Activated naive CD4-positive, alpha-beta T cell treated with anti-CD3 and anti-CD28 coated beads for 36 hours (primary cell): ENCODE measurements at regions not wholly inside any gene's neighbourhood (a gene's known extent, or its start where the extent isn't known, plus 50 kb on each side); places are given as distances from the start of the nearest gene placed in this dataset.
"Not testable (repeated sequence)": the region's sequence is repeated elsewhere in the genome, so short reads cannot be mapped to it uniquely, and the experiment has no call there.

Experiments used
- CTCF ChIA-PET: fragments of 350-600 bp; sonication (Branson Sonifier 250); formaldehyde crosslinking; loops from one replicate; lab custom pipeline; 2021; ENCODE audit warnings: antibody characterized with exemption; lab: Charles Lee
- DNase-seq: peaks from one replicate; pipeline ENCODE4 v3.0.0-alpha.2; 2020
- H3K27ac Mint-ChIP-seq: one replicate; pipeline ENCODE4 v1.8.0; 2021; ENCODE audit warnings: mild to moderate bottlenecking, mixed read lengths
- H3K27me3 Mint-ChIP-seq: one replicate; pipeline ENCODE4 v1.8.0; 2021; ENCODE audit warnings: low read depth, mixed read lengths
- H3K36me3 Mint-ChIP-seq: one replicate; pipeline ENCODE4 v1.8.0; 2021; ENCODE audit warnings: low read depth, mixed read lengths
- H3K4me1 Mint-ChIP-seq: one replicate; pipeline ENCODE4 v1.8.0; 2021; ENCODE audit warnings: low read depth, mixed read lengths
- H3K4me3 Mint-ChIP-seq: one replicate; pipeline ENCODE4 v1.8.0; 2021; ENCODE audit warnings: mild to moderate bottlenecking, moderate library complexity, mixed read lengths
- H3K9me3 Mint-ChIP-seq: one replicate; pipeline ENCODE4 v1.8.0; 2021; ENCODE audit warnings: mixed read lengths
- intact Hi-C: fragments of 100-400 bp; cut with micrococcal nuclease; formaldehyde crosslinking; loops from one replicate; pipeline ENCODE4 v1.15.1; 2023

DNA sequence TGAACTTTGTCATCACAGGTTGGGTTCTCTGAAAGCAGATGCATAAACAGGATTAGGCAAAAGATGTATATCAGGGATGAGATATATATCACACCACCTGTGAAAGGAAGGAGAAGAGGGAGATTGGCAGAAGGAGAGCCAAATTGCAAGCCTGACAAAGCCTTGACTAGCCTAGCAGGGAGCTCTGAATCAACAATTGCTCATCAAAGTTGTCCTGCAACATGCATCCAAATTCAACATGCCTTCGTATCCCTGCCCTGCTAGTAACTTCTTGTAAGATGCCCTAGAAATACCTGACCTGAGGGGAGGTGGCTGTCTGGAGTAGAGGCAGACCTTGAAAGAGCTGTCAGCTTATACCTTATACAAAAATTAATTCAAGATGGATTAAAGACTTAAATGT, 207.1 kb upstream of the HTR1E start:
- Mint-ChIP-seq H3K4me1 (no peaks in the 10 kb centered on the region), H3K27me3 (no peaks in the 10 kb centered on the region), H3K27ac (no peak overlapping the region), H3K36me3 (no peaks in the 10 kb centered on the region), H3K9me3 (peaks cover 11% of the 10 kb centered on the region), H3K4me3 (no peak overlapping the region)
- CTCF ChIA-PET, result no interaction called here
- intact Hi-C loops, result no loop called here
- no peak for DNase-seq

DNA sequence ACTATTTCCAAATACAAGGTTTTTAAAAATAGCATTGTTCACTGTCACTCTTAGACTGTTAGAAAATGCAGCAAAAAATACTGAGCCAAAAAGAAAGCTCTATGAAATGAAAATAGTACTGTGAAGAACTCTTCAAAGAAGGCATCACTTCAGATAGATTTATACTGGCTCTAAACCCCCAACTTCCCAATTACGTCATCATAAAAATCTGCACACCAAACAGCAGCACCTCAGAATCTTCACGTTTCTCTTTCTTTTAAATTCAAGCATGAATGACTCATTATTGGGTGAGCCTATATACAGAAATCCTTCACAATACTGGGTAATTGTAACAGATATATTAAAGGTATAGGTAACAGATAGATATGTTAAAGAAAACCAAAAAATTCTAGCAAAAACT, 208.4 kb upstream of the HTR1E start:
- DNase-seq, result no peak
- Mint-ChIP-seq H3K27me3 (no peaks in the 10 kb centered on the region), H3K36me3 (no peaks in the 10 kb centered on the region), H3K27ac (no peak overlapping the region), H3K4me1 (no peaks in the 10 kb centered on the region), H3K4me3 (no peak overlapping the region), H3K9me3 (peaks cover 11% of the 10 kb centered on the region)
- intact Hi-C loops, result no loop called here
- CTCF ChIA-PET, result interaction anchor here (0.8 kb wide), 1 partner anchor 23 kb away, joined by 3 read pairs; no protein-coding TSS in a partner anchor

- no peaks in the 10 kb centered on the region for H3K4me1 Mint-ChIP-seq
- H3K4me3 Mint-ChIP-seq, result no peak overlapping the region
- intact Hi-C loops, result no loop called here
- H3K27ac Mint-ChIP-seq, result no peak overlapping the region
- peaks cover 3% of the 10 kb centered on the region for H3K9me3 Mint-ChIP-seq
- no peaks in the 10 kb centered on the region for H3K27me3 Mint-ChIP-seq
- no peaks in the 10 kb centered on the region for H3K36me3 Mint-ChIP-seq
- no peak for DNase-seq
- CTCF ChIA-PET, result no interaction called here
These were observed 212.6 kb upstream of the HTR1E start for GRCh38 chr6:86724695-86725094.

DNA sequence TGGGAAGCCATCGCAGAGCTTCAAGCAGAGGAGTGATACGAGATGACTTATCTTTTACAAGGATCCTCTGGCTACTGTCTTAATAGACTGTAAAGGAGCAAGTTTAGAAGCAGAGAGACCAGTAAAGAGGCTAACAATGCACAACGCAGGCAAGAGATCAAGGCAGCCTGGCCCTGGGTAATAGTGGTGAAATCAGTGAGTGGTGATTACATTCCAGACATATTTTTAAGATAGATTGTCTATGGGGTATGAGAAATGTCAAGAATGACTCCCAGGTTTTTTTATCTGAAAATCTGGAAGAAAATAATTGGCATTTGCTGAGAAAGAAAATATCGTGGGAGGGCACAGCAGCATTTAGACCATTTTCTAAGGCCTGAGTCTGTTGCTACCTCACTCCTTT, 213.6 kb upstream of the HTR1E start:
- no peaks in the 10 kb centered on the region for H3K4me1 Mint-ChIP-seq
- peaks cover 3% of the 10 kb centered on the region for H3K9me3 Mint-ChIP-seq
- H3K27ac Mint-ChIP-seq, result no peak overlapping the region
- no peak overlapping the region for H3K4me3 Mint-ChIP-seq
- CTCF ChIA-PET, result no interaction called here
- intact Hi-C loops, result no loop called here
- no peaks in the 10 kb centered on the region for H3K36me3 Mint-ChIP-seq
- DNase-seq, result no peak
- H3K27me3 Mint-ChIP-seq, result no peaks in the 10 kb centered on the region

DNA sequence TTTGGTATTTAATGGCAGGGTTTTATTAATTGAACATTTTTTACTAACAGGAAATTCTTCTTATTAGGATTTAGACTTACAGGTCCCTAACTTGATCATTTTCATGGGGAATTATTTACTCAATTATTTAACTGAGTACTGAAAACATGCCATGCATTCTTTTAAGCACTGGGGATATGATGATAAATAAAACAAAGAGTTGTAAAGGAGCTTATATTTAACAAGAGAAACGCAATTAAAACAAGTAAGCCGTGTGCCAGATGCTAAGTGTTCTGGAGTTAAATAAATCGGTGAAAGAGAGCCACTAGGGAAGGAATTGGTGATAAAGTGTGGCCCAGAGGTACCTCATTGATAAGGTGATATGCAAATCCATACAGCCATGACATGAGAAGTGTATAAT, 214.2 kb upstream of the HTR1E start:
- intact Hi-C loops, result no loop called here
- Mint-ChIP-seq H3K9me3 (peaks cover 3% of the 10 kb centered on the region), H3K4me3 (no peak overlapping the region), H3K4me1 (no peaks in the 10 kb centered on the region), H3K27me3 (no peaks in the 10 kb centered on the region), H3K27ac (no peak overlapping the region), H3K36me3 (no peaks in the 10 kb centered on the region)
- DNase-seq, result no peak
- CTCF ChIA-PET, result no interaction called here

DNA sequence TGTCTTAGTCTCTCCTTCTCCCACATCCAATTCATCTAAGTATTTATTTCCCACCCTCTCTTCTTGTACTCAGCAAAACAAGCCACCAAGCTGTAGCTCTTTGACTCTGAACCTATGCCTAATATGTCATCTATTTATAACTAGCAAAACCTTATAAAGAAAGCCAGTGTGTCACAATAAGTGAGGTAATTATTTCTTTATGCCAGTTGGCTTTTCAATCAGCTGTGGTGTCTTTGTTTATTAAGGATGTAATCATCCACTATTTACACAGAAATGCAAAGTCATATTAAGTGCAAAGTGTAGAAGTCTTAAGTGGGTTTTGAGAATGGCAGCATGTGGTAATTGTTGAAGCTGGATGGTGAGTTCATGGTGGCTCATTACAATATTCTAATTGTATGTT, 215.2 kb upstream of the HTR1E start:
- H3K4me3 Mint-ChIP-seq, result no peak overlapping the region
- H3K36me3 Mint-ChIP-seq, result no peaks in the 10 kb centered on the region
- H3K27me3 Mint-ChIP-seq, result no peaks in the 10 kb centered on the region
- CTCF ChIA-PET, result no interaction called here
- H3K27ac Mint-ChIP-seq, result no peak overlapping the region
- DNase-seq, result no peak
- no peaks in the 10 kb centered on the region for H3K4me1 Mint-ChIP-seq
- H3K9me3 Mint-ChIP-seq, result peaks cover 3% of the 10 kb centered on the region
- intact Hi-C loops, result no loop called here

GRCh38 chr6:86715676-86716075, 221.7 kb upstream of the HTR1E start:
- no peaks in the 10 kb centered on the region for H3K36me3 Mint-ChIP-seq
- no peaks in the 10 kb centered on the region for H3K9me3 Mint-ChIP-seq
- H3K27me3 Mint-ChIP-seq, result no peaks in the 10 kb centered on the region
- intact Hi-C loops, result no loop called here
- no peak overlapping the region for H3K4me3 Mint-ChIP-seq
- no peak for DNase-seq
- CTCF ChIA-PET, result no interaction called here
- H3K27ac Mint-ChIP-seq, result no peak overlapping the region
- H3K4me1 Mint-ChIP-seq, result no peaks in the 10 kb centered on the region

- Mint-ChIP-seq H3K4me1 (no peaks in the 10 kb centered on the region), H3K27ac (no peak overlapping the region), H3K4me3 (no peak overlapping the region), H3K36me3 (no peaks in the 10 kb centered on the region), H3K27me3 (no peaks in the 10 kb centered on the region), H3K9me3 (no peaks in the 10 kb centered on the region)
- intact Hi-C loops, result no loop called here
- CTCF ChIA-PET, result interaction anchor here (0.6 kb wide), 1 partner anchor 1605 kb away, joined by 3 read pairs; no protein-coding TSS in a partner anchor
- DNase-seq, result no peak
These were observed 225.3 kb upstream of the HTR1E start for GRCh38 chr6:86712039-86712438.

DNA sequence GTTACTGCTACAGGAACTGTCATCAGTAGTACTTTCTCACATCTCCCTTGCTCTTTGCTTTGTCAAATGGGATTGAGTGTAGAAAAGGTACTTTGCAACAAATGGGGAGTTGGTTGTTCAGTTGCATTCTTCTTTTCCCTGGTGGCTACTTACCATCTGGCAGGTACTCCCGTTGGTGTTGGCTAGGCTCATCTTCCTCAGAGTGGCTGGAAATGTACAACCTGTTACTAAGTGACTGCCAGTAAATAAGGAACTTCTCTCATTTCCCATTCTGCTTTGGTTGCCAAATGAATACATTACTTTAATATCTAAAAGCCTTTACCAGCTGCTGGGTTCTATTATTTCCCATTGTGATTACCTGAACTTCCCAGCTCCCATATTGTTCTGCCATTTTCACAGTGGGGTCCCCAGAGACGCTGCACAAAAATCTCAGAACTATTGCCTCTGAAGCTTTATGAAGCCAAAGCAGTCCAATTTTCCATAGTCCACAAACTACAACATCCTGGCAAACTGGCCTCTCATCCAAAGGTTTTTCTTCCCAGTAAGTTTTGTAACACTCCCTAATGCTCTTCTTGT, 229.7 kb upstream of the HTR1E start:
- H3K27me3 Mint-ChIP-seq, result no peaks in the 10 kb centered on the region
- CTCF ChIA-PET, result no interaction called here
- H3K27ac Mint-ChIP-seq, result no peak overlapping the region
- H3K4me1 Mint-ChIP-seq, result no peaks in the 10 kb centered on the region
- H3K4me3 Mint-ChIP-seq, result no peak overlapping the region
- H3K36me3 Mint-ChIP-seq, result no peaks in the 10 kb centered on the region
- H3K9me3 Mint-ChIP-seq, result no peaks in the 10 kb centered on the region
- intact Hi-C loops, result no loop called here
- no peak for DNase-seq

GRCh38 chr6:86706449-86706848, 230.9 kb upstream of the HTR1E start:
- H3K9me3 Mint-ChIP-seq, result no peaks in the 10 kb centered on the region
- no peaks in the 10 kb centered on the region for H3K27me3 Mint-ChIP-seq
- DNase-seq, result no peak
- H3K4me3 Mint-ChIP-seq, result no peak overlapping the region
- H3K36me3 Mint-ChIP-seq, result no peaks in the 10 kb centered on the region
- H3K4me1 Mint-ChIP-seq, result no peaks in the 10 kb centered on the region
- intact Hi-C loops, result no loop called here
- CTCF ChIA-PET, result no interaction called here
- H3K27ac Mint-ChIP-seq, result no peak overlapping the region

- H3K27me3 Mint-ChIP-seq, intact Hi-C loops: not testable (repeated sequence)
These were observed 236.1 kb upstream of the HTR1E start for GRCh38 chr6:86701228-86701627.

DNA sequence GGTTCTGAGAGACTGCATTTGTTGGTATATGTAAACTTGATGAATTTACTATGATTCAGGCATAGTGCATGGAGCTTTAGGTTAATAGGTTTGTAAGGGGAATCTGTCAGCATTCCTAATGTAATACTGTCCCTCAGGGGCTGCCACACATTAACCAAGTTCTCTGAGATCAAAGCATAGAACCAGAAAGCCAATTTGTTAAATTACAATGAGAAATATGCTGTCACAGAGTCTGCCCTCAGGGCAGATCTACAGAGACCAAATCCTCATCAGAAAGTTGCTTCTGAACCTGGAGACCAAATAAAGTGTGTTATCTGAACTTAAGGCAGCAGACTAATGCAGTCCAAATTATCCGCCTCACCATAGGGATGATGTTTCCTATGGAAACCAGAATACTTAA, 250.8 kb upstream of the HTR1E start:
- no peaks in the 10 kb centered on the region for H3K9me3 Mint-ChIP-seq
- no peaks in the 10 kb centered on the region for H3K4me1 Mint-ChIP-seq
- H3K27ac Mint-ChIP-seq, result no peak overlapping the region
- no peak overlapping the region for H3K4me3 Mint-ChIP-seq
- H3K27me3 Mint-ChIP-seq, result no peaks in the 10 kb centered on the region
- no peak for DNase-seq
- CTCF ChIA-PET, result interaction anchor here (0.5 kb wide), 1 partner anchor 472 kb away, joined by 4 read pairs; no protein-coding TSS in a partner anchor
- intact Hi-C loops, result no loop called here
- no peaks in the 10 kb centered on the region for H3K36me3 Mint-ChIP-seq

More at GRCh38 chr6:86701228-86701627, 236.1 kb upstream of the HTR1E start:
- H3K4me1 Mint-ChIP-seq, H3K4me3 Mint-ChIP-seq, H3K27ac Mint-ChIP-seq, CTCF ChIA-PET, H3K9me3 Mint-ChIP-seq, H3K36me3 Mint-ChIP-seq, DNase-seq: not testable (repeated sequence)

- CTCF ChIA-PET, result no interaction called here
- Mint-ChIP-seq H3K9me3 (peaks cover 1% of the 10 kb centered on the region), H3K27me3 (no peaks in the 10 kb centered on the region), H3K4me3 (no peak overlapping the region), H3K36me3 (no peaks in the 10 kb centered on the region), H3K27ac (no peak overlapping the region), H3K4me1 (no peaks in the 10 kb centered on the region)
- DNase-seq, result no peak
- intact Hi-C loops, result no loop called here
These were observed 252.0 kb upstream of the HTR1E start for GRCh38 chr6:86685230-86685797.
